Activated CD8-positive, alpha-beta memory T cell treated with anti-CD3 and anti-CD28 coated beads, Interleukin-2, amount 50 U/mL, for 48 hours (primary cell): ENCODE measurements at regions not wholly inside any gene's neighbourhood (a gene's known extent, or its start where the extent isn't known, plus 50 kb on each side); places are given as distances from the start of the nearest gene placed in this dataset.
"Not testable (repeated sequence)": the region's sequence is repeated elsewhere in the genome, so short reads cannot be mapped to it uniquely, and the experiment has no call there.

Experiments used
- DNase-seq: peaks from one replicate; pipeline ENCODE4 v3.0.0-alpha.2; 2020

DNA sequence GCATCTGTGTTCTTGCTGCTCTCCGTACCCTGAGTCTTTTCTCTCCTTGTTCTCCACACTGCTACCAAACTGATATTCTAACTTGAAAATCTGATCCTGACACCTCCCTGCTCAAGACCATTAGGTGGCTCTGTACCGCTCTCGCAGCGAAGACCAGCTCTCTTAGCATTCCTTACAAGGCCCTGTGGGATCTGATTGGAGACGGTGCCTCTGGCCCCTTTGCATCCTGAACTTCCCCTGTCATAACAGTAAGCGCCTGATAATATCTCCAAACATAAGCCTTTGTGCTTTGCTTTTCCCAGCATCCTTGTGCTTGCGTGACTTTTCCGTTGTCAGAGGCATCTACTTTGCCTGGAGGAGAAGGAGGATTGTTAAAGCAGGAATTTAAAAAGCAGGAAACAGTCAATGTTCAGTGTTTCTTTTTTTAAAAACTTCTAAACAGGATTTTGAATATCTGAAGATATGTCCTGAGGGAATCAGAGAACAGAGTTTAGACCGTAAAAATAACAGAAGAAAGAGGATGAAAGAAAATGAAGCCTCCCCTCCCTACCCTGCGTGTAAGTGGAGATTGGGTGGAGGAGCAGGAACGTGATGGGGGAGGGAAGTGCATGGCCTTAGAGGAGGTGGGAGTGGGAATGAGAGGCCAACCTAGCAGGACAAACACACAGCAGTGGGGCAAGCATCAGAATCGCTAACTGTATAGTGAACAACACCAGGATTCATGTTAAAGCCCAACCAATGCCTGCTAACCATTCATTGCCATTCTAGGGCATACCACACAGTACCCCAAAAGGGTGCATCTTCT is 89.2 kb upstream of the STMND1 start:
- DNase-seq: no peak

GRCh38 chr6:17011985-17012384 is 89.9 kb upstream of the STMND1 start:
- DNase-seq: no peak

- no peak for DNase-seq
These were observed 94.1 kb upstream of the STMND1 start for GRCh38 chr6:17007749-17008148.

DNA sequence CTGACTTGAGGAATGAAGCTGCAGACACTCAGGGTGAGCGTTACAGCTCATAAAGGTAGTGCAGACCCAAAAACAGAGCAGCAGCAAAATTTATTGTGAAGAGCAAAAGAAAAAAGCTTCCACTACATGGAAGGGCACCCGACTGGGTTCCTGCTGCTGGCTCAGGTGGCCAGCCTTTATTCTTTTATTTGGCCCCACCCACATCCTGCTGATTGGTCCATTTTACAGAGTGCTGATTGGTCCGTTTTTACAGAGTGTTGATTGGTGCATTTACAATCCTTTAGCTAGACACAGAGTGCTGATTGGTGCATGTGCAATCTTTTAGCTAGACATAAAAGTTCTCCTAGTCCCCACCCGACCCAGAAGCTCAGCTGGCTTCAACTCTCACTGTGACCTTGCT is 95.3 kb upstream of the STMND1 start:
- no peak for DNase-seq

GRCh38 chr6:17004269-17004668 is 97.6 kb upstream of the STMND1 start:
- no peak for DNase-seq

- no peak for DNase-seq
These were observed 99.7 kb upstream of the STMND1 start for GRCh38 chr6:17002123-17002522.

DNA sequence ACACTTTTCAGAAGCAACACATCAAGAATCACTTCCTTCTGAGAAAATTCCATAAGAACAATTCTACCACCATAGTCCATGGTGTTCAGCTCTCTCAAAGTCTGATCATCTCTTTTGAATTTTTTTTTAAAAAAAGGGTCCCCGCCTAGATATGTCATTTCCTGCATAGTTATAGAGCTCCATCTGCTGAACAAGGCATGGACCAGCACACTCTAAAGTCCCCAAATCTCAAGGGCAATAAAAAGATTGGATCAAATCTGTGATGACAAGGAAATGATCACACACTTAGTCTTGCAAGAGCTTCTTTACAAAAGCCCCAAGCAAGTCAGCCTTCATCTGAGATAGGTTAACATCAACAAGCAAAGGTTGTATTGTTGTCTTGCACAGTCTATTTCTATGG is 100.7 kb upstream of the STMND1 start:
- DNase-seq: no peak

GRCh38 chr6:16999491-17000436 is 102.1 kb upstream of the STMND1 start:
- DNase-seq: no peak

DNA sequence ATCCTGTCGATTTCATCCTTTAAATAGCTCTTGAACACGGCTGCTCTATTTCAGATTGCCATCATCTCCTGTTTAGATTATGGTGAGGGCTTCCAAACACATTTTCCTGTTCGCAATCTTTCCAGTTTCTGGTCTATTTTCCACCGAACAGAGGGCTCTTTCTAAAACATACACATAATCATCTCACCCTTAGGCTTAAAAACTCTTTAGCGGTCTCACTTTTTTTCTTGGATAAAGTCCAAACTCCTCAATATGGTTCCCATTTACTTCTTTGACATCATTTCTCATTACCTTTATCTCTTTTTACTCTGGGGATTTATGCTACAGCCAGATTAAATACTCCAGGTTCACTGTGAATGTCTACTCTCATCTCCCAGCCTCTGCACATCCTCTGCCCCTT is 103.4 kb upstream of the STMND1 start:
- DNase-seq: no peak

DNA sequence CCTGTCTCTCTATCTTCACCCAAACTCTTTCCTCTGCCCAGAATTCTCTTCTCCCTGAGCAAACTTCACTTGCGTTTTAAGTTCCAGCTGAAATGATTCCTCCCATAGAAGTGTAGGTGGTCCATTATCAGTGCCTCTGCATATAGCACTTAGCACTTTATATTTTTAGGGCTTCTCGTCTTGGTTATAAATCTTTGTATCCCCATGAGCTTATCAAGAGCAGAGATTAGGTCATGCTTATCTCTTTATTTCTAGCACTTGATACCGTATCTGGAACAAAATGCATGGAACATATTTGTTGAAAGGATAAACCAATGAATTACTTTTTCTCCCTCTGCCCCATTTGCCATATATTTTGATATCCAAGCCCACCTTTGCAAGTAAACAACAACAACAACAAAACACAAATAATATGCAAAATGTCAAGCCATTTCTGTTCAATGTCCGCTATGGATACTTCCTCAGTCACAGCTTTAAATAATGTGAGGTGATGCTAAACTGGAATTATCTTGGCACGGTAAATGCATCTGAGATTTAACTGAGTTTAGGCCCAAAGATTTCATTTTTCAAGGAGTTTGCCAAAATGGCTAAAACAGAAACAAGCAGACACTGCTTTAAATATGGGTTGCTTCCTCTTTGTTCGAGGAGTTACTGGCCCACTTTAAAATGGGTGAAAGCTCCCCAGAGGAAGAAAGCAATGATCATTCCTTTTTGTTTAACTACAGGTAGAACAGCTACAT is 106.2 kb upstream of the STMND1 start:
- DNase-seq: no peak

DNA sequence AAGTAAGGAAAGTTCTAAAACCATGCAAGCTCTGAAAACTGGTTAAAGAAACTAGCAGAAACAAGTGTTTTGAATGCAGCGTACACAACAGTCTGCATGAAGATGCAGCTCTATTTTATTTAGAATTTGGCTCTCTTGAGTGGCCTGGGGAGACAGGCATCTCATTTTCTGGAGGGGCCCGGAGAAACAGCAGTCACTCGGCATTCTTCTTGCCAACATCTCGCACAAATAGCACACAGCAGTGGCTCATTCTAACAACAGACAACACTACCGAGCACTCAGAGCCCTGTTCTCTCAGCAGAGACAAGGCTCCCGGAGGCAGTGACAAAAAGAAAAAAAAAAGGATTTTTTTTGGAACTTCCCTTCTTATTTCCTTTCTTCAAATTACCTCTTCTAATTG is 108.5 kb upstream of the STMND1 start:
- DNase-seq: no peak

GRCh38 chr6:16991981-16992629 is 109.7 kb upstream of the STMND1 start:
- DNase-seq: no peak

DNA sequence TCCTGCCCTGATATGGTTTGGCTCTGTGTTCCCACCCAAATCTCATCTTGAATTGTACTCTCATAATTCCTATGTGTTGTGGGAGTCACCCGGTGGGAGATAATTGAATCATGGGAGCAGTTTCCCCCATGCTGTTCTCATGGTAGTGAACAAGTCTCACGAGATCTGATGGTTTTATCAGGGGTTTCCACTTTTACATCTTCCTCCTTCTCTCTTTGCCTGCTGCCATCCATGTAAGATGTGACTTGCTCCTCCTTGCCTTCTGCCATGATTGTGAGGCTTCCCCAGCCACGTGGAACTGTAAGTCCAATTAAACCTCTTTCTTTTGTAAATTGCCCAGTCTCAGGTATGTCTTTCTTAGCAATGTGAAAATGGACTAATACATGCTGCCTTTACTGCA is 111.9 kb upstream of the STMND1 start:
- not testable (repeated sequence) for DNase-seq

GRCh38 chr6:16989382-16989781 is 112.5 kb upstream of the STMND1 start:
- no peak for DNase-seq

- no peak for DNase-seq
These were observed 113.9 kb upstream of the STMND1 start for GRCh38 chr6:16987996-16988395.

DNA sequence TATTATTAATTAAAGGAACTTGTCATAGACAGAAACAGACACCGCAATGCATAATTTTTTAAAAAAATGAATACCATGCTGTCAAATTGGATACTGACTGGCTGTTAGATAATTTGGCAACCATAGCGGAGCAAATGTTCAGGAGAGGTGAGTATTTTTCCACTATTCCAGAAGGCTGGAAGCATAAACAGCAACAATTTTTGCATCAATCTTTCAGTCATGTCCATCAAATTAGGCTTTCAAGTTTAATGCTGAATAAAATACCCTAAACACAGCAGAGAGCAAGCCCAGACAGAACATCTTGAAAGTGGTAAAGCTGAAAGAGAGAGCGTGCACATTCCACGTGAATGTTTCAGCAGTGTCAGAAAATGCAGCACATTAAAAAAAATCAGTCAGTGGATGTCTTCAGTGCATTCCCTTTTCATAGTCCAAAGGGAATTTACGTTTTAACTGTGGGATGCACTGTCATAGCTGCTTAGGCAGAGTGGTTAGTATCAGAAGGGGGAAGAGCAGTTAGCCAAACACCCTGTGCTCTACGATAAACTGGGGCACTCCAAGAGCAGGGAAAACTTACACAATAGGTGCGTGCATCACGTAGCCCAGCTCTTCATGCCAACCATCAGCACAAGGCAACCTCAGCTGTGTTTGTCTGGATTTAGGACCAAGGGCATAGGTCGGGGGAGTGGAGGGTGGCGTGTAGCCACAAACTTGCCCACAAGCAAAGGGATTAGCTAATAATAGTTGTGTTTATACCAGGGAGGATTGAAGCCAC is 116.2 kb upstream of the STMND1 start:
- DNase-seq: no peak

DNA sequence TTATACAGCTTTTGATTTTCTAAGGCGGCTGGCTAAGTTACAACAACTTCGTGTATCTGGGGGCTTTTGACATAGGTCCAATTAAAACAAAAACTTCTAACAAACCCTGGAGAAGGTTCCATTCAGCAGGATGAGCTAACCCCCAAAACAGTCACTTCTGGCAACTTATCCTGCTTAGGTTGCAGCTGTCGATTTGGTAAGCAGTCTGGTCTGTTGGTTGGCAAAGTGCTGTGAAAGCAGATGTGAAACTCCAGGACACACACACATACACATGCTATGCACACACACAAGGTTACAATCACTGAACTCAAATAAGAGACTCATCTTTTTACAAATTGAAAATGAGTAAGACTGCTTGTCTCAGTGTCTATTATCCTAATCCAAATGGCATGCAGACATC is 119.0 kb upstream of the STMND1 start:
- DNase-seq: no peak

- no peak for DNase-seq
These were observed 122.0 kb upstream of the STMND1 start for GRCh38 chr6:16979677-16980370.

GRCh38 chr6:16978686-16979085 is 123.2 kb upstream of the STMND1 start:
- no peak for DNase-seq

GRCh38 chr6:16976385-16977183 is 125.3 kb upstream of the STMND1 start:
- DNase-seq: no peak
